SK-N-MC (cell line): ENCODE measurements at regions not wholly inside any gene's neighbourhood (a gene's known extent, or its start where the extent isn't known, plus 50 kb on each side); places are given as distances from the start of the nearest gene placed in this dataset.

Source experiments
- EZH2 ChIP-seq: fragments of 200-600 bp; sonication (generic); IDR thresholded peaks from one replicate; pipeline ENCODE4 v1.6.1; 2017; ENCODE audit warnings: antibody characterized with exemption
- FOXP2 ChIP-seq: optimal IDR thresholded peaks from 2 replicates; pipeline ENCODE3; 2011; ENCODE audit warnings: mild to moderate bottlenecking, moderate library complexity; ENCODE audit not compliant: insufficient read depth; ENCODE audit errors: extremely low read length, control extremely low read depth
- POLR2AphosphoS5 ChIP-seq: IDR thresholded peaks from 2 replicates; pipeline ENCODE4 v1.6.1; 2012; ENCODE audit warnings: mild to moderate bottlenecking, low read depth, low read length, borderline replicate concordance

DNA sequence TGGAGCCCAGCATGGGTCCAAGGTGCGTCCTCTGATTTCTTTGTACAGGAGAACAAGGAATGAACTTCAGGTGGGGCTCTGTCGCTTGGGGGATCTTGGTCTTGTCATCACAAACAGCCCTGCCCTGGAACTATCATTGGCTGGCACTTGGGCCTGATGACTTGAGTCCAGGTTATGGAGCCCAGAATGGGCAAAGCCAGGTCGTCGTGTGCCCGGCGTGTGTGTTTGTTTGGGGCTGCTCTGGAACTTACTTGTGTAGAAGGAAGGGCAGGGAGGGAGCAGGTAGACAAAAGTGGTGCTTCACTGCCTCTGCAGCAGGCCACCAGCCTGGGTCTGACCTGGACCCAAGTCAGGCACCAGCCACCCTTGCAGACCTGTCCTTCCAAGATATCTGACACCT, 306.3 kb upstream of the HS6ST1 start:
- TF ChIP-seq POLR2AphosphoS5 (no peak), EZH2 (no peak), FOXP2 (no peak)
